H1 (cell line): ENCODE measurements at regions not wholly inside any gene's neighbourhood (a gene's known extent, or its start where the extent isn't known, plus 50 kb on each side); places are given as distances from the start of the nearest gene placed in this dataset.

Experiments
- CTCF ChIA-PET: fragments of 300-600 bp; sonication (Branson Sonifier 250); formaldehyde crosslinking; loops from one replicate; lab custom pipeline; 2021; ENCODE audit not compliant: partially characterized antibody; lab: Charles Lee
- POLR2A ChIA-PET: fragments of 300-600 bp; sonication (Branson Sonifier 250); formaldehyde crosslinking; loops from one replicate; lab custom pipeline; 2021; ENCODE audit warnings: inconsistent platforms; ENCODE audit not compliant: partially characterized antibody; lab: Charles Lee
- DNase-seq, 2 experiments: peaks; one replicate each; pipeline versions ENCODE4 v3.0.0 to v3.0.0-alpha.2; 2010 to 2022; ENCODE audit warnings: low spot score in 2 of 2, low read depth in 1 of 2, mixed read lengths in 1 of 2
- FAIRE-seq: peaks from 2 replicates; lab custom pipeline; 2011; peaks lifted over from hg19 to GRCh38; lab: Jason Lieb, UNC
- H2AFZ ChIP-seq: 2 replicates; pipeline ENCODE4 v1.8.1; 2012; ENCODE audit warnings: low read length, inconsistent platforms
- H2AK5ac ChIP-seq: 2 replicates; pipeline ENCODE4 v1.6.1; 2013; ENCODE audit warnings: low read depth, low read length
- H2BK120ac ChIP-seq: replicated peaks from 2 replicates; pipeline ENCODE3; 2013; ENCODE audit warnings: low read depth, low read length, inconsistent platforms
- H2BK12ac ChIP-seq: 2 replicates; pipeline ENCODE4 v1.6.1; 2013; ENCODE audit warnings: low read depth, low read length
- H2BK15ac ChIP-seq: 2 replicates; pipeline ENCODE4 v1.6.1; 2013; ENCODE audit warnings: low read length
- H2BK20ac ChIP-seq: 2 replicates; pipeline ENCODE4 v1.6.1; 2013; ENCODE audit warnings: low read length
- H2BK5ac ChIP-seq: 2 replicates; pipeline ENCODE4 v1.6.1; 2013; ENCODE audit warnings: low read depth, low read length
- H3K14ac ChIP-seq: 2 replicates; pipeline ENCODE4 v1.6.1; 2013; ENCODE audit warnings: inconsistent platforms; ENCODE audit not compliant: insufficient read length
- H3K18ac ChIP-seq: 2 replicates; pipeline ENCODE4 v1.6.1; 2013; ENCODE audit warnings: low read length; ENCODE audit errors: extremely low read depth
- H3K23ac ChIP-seq: 2 replicates; pipeline ENCODE4 v1.6.1; 2013; ENCODE audit warnings: inconsistent platforms; ENCODE audit not compliant: insufficient read length
- H3K23me2 ChIP-seq: 2 replicates; pipeline ENCODE4 v1.6.1; 2013; ENCODE audit warnings: low read depth, low read length
- H3K27ac ChIP-seq: 2 replicates; pipeline ENCODE4 v1.6.1; 2011; ENCODE audit warnings: low read depth, low read length, inconsistent platforms
- H3K27me3 ChIP-seq, 4 experiments: replicated peaks in 1 of 4; 1 replicate in 1 of 4; 2 replicates in 3 of 4; pipeline versions ENCODE4 v1.6.1 to v1.8.1; 2011 to 2013; ENCODE audit warnings: low read length in 3 of 4, mild to moderate bottlenecking in 3 of 4, inconsistent platforms in 2 of 4, mixed read lengths in 2 of 4, moderate library complexity in 1 of 4; ENCODE audit not compliant: control insufficient read depth in 3 of 4, insufficient read depth in 3 of 4; ENCODE audit errors: extremely low read depth in 1 of 4
- H3K36me3 ChIP-seq, 4 experiments: 2 replicates each; pipeline versions ENCODE4 v1.6.1 to v1.8.1; 2011 to 2013; ENCODE audit warnings: mild to moderate bottlenecking in 4 of 4, low read length in 3 of 4, moderate library complexity in 2 of 4, control low read depth in 1 of 4, inconsistent platforms in 1 of 4; ENCODE audit not compliant: insufficient read depth in 4 of 4, control insufficient read depth in 2 of 4
- H3K4ac ChIP-seq: replicated peaks from 2 replicates; pipeline ENCODE3; 2013; ENCODE audit warnings: low read length, low read depth, mixed read lengths, inconsistent platforms; ENCODE audit not compliant: insufficient read length
- H3K4me1 ChIP-seq, 4 experiments: replicated peaks in 1 of 4; 1 replicate in 1 of 4; 2 replicates in 3 of 4; pipeline versions ENCODE4 v1.6.1 to v1.8.1; 2011 to 2013; ENCODE audit warnings: low read length in 3 of 4, inconsistent platforms in 2 of 4, mixed read lengths in 1 of 4; ENCODE audit not compliant: insufficient read depth in 4 of 4, control insufficient read depth in 3 of 4
- H3K4me2 ChIP-seq, 2 experiments: 2 replicates each; pipeline versions ENCODE4 v1.6.1 to v1.8.1; 2011 to 2013; ENCODE audit warnings: low read depth in 2 of 2, low read length in 2 of 2, control low read depth in 1 of 2, inconsistent platforms in 1 of 2, mild to moderate bottlenecking in 1 of 2; ENCODE audit not compliant: insufficient read depth in 1 of 2
- H3K4me3 ChIP-seq, 4 experiments: fragments of 200-600, 300-600 bp in 1 of 4; sonication (generic), shearing (Covaris generic), sonication (Bioruptor Twin) in 1 of 4; 2 replicates each; pipeline versions ENCODE4 v1.5.1 to v1.8.1; 2011 to 2016; ENCODE audit warnings: low read length in 4 of 4, low read depth in 3 of 4, control low read depth in 2 of 4, inconsistent platforms in 2 of 4, mild to moderate bottlenecking in 2 of 4, mixed read lengths in 1 of 4, moderate library complexity in 1 of 4; ENCODE audit not compliant: insufficient read depth in 2 of 4; ENCODE audit errors: extremely low read depth in 1 of 4
- H3K56ac ChIP-seq: replicated peaks from 2 replicates; pipeline ENCODE3; 2013; ENCODE audit warnings: low read depth, mild to moderate bottlenecking, mixed read lengths, low read length, inconsistent platforms; ENCODE audit not compliant: insufficient read length
- H3K79me1 ChIP-seq: 2 replicates; pipeline ENCODE4 v1.6.1; 2013; ENCODE audit warnings: low read depth, low read length, control low read depth
- H3K79me2 ChIP-seq, 2 experiments: 2 replicates each; pipeline versions ENCODE4 v1.6.1 to v1.8.1; 2012 to 2013; ENCODE audit warnings: low read length in 2 of 2, mild to moderate bottlenecking in 2 of 2, inconsistent platforms in 1 of 2; ENCODE audit not compliant: insufficient read depth in 2 of 2, control insufficient read depth in 1 of 2
- H3K9ac ChIP-seq, 4 experiments: replicated peaks in 1 of 4; 1 replicate in 1 of 4; 2 replicates in 3 of 4; pipeline versions ENCODE4 v1.6.1 to v1.8.1; 2011 to 2013; ENCODE audit warnings: low read depth in 3 of 4, low read length in 3 of 4, control low read depth in 2 of 4, mild to moderate bottlenecking in 2 of 4, moderate library complexity in 2 of 4, inconsistent platforms in 1 of 4; ENCODE audit errors: extremely low read depth in 1 of 4
- H3K9me3 ChIP-seq, 2 experiments: 2 replicates each; pipeline versions ENCODE4 v1.6.1 to v1.8.1; 2012 to 2013; ENCODE audit warnings: mild to moderate bottlenecking in 2 of 2, moderate library complexity in 2 of 2, control low read depth in 1 of 2, inconsistent platforms in 1 of 2, low read depth in 1 of 2, low read length in 1 of 2, mixed read lengths in 1 of 2; ENCODE audit not compliant: insufficient read depth in 2 of 2
- H4K20me1 ChIP-seq, 2 experiments: replicated peaks in 1 of 2; 2 replicates each; pipeline versions ENCODE3 to v1.8.1; 2011 to 2013; ENCODE audit warnings: inconsistent platforms in 2 of 2, low read length in 2 of 2, mild to moderate bottlenecking in 1 of 2; ENCODE audit not compliant: insufficient read depth in 2 of 2, control insufficient read depth in 1 of 2
- H4K5ac ChIP-seq: 2 replicates; pipeline ENCODE4 v1.6.1; 2013; ENCODE audit warnings: low read length, low read depth, mixed read lengths, inconsistent platforms; ENCODE audit not compliant: insufficient read length
- H4K8ac ChIP-seq: 2 replicates; pipeline ENCODE4 v1.8.0; 2013; ENCODE audit warnings: mild to moderate bottlenecking, moderate library complexity, low read length, inconsistent platforms; ENCODE audit not compliant: insufficient read depth; ENCODE audit errors: extremely low read depth
- H4K91ac ChIP-seq: replicated peaks from 2 replicates; pipeline ENCODE3; 2013; ENCODE audit warnings: low read length, mixed read lengths, inconsistent platforms; ENCODE audit not compliant: insufficient read length
- ATF2 ChIP-seq: IDR thresholded peaks from 2 replicates; pipeline ENCODE4 v1.6.1; 2012; ENCODE audit warnings: low read length, inconsistent platforms
- CBX5 ChIP-seq: fragments of 300-800, 300-1000 bp; sonication (generic); IDR thresholded peaks from 2 replicates; pipeline ENCODE4 v1.7.1; 2016; ENCODE audit warnings: antibody characterized with exemption, low read length, low read depth
- CEBPB ChIP-seq: IDR thresholded peaks from 2 replicates; pipeline ENCODE4 v1.6.1; 2012; ENCODE audit warnings: low read depth, low read length
- CREB1 ChIP-seq: IDR thresholded peaks from 2 replicates; pipeline ENCODE4 v1.6.1; 2012; ENCODE audit warnings: inconsistent platforms
- NANOG ChIP-seq: IDR thresholded peaks from 2 replicates; pipeline ENCODE4 v1.6.1; 2011; ENCODE audit warnings: low read length, low read depth, mild to moderate bottlenecking, inconsistent platforms; ENCODE audit not compliant: insufficient read depth, poor library complexity, severe bottlenecking
- RFX5 ChIP-seq: IDR thresholded peaks from 2 replicates; pipeline ENCODE4 v1.6.1; 2011; ENCODE audit warnings: low read depth, low read length, improper control_type of control experiment, borderline replicate concordance
- RNF2 ChIP-seq: fragments of 200-900, 300-1000 bp; sonication (generic); IDR thresholded peaks from 2 replicates; pipeline ENCODE4 v1.7.1; 2016; ENCODE audit warnings: borderline replicate concordance, low read depth, mild to moderate bottlenecking, antibody characterized with exemption, low read length; ENCODE audit not compliant: poor library complexity, severe bottlenecking; ENCODE audit errors: missing control alignments
- SIRT6 ChIP-seq: IDR thresholded peaks from one replicate; pipeline ENCODE4 v1.7.1; 2012; ENCODE audit warnings: low read length, inconsistent platforms
- SP1 ChIP-seq: IDR thresholded peaks from 2 replicates; pipeline ENCODE4 v1.6.1; 2011; ENCODE audit warnings: low read depth, low read length
- SRF ChIP-seq: IDR thresholded peaks from 2 replicates; pipeline ENCODE4 v1.6.1; 2011; ENCODE audit warnings: mild to moderate bottlenecking, low read depth, low read length, moderate library complexity
- TAF7 ChIP-seq: optimal IDR thresholded peaks from 2 replicates; pipeline ENCODE3; 2011; ENCODE audit warnings: low read depth, mild to moderate bottlenecking, inconsistent platforms, low read length, moderate library complexity, borderline replicate concordance
- TBP ChIP-seq: IDR thresholded peaks from 2 replicates; pipeline ENCODE4 v1.6.1; 2011; ENCODE audit warnings: low read depth, low read length, improper control_type of control experiment
- ZNF274 ChIP-seq: IDR thresholded peaks from 2 replicates; pipeline ENCODE4 v1.7.0; 2012; ENCODE audit warnings: low read length, borderline replicate concordance; ENCODE audit errors: extremely low read depth

- TF ChIP-seq ZNF274 (no peak), TAF7 (no peak)
These were observed 405.2 kb downstream of the RFPL4B start (continued) for GRCh38 chr6:112752305-112752704.

- Histone ChIP-seq H4K8ac (no peak overlapping the region), H2BK20ac (no peak overlapping the region), H3K27me3 (no peaks in the 10 kb centered on the region), H3K4me2 (no peak overlapping the region), H3K79me1 (no peaks in the 10 kb centered on the region), H4K91ac (no peak overlapping the region), H4K5ac (no peak overlapping the region), H3K18ac (no peak overlapping the region), H3K9me3 (no peaks in the 10 kb centered on the region), H3K9ac (no peak overlapping the region), H2BK5ac (no peak overlapping the region), H2BK120ac (no peak overlapping the region), H3K23me2 (no peaks in the 10 kb centered on the region), H4K20me1 (no peaks in the 10 kb centered on the region), H3K56ac (no peak overlapping the region), H3K23ac (no peak overlapping the region), H2AK5ac (no peak overlapping the region), H3K4me1 (no peaks in the 10 kb centered on the region), H3K27ac (no peak overlapping the region), H3K79me2 (no peaks in the 10 kb centered on the region), H2BK12ac (no peak overlapping the region), H3K4ac (no peak overlapping the region), H2BK15ac (no peak overlapping the region), H3K4me3 (no peak overlapping the region), H2AFZ (no peak overlapping the region), H3K14ac (no peak overlapping the region), H3K36me3 (no peaks in the 10 kb centered on the region)
- ChIA-PET POLR2A (no interaction called here), CTCF (interaction anchor here (0.6 to 1.1 kb wide), 2 partner anchors 11 to 1246 kb away, joined by 3 to 4 read pairs; no protein-coding TSS in a partner anchor)
- no peak for FAIRE-seq
- DNase-seq = no peak
- TF ChIP-seq ATF2 (no peak), CEBPB (no peak), NANOG (no peak), TBP (no peak), CBX5 (no peak), SP1 (no peak), SIRT6 (no peak), CREB1 (no peak), RNF2 (no peak), RFX5 (no peak), SRF (no peak)
These were observed 405.7 kb downstream of the RFPL4B start for GRCh38 chr6:112752791-112753190.
